Rectal smooth muscle tissue (tissue), 1 donor: ENCODE measurements at regions not wholly inside any gene's neighbourhood (a gene's known extent, or its start where the extent isn't known, plus 50 kb on each side); places are given as distances from the start of the nearest gene placed in this dataset.

Experiments used
- H3K27ac ChIP-seq: one replicate; pipeline ENCODE4 v1.7.0; 2013; ENCODE audit warnings: low read depth, low read length, inconsistent platforms
- H3K27me3 ChIP-seq: one replicate; pipeline ENCODE4 v1.7.0; 2013; ENCODE audit warnings: low read length; ENCODE audit not compliant: control insufficient read depth, insufficient read depth
- H3K36me3 ChIP-seq: one replicate; pipeline ENCODE4 v1.7.0; 2013; ENCODE audit warnings: low read length; ENCODE audit not compliant: control insufficient read depth, insufficient read depth
- H3K4me1 ChIP-seq: one replicate; pipeline ENCODE4 v1.7.0; 2013; ENCODE audit warnings: low read length; ENCODE audit not compliant: control insufficient read depth, insufficient read depth
- H3K4me3 ChIP-seq: one replicate; pipeline ENCODE4 v1.7.0; 2013; ENCODE audit warnings: low read length
- H3K9ac ChIP-seq: one replicate; pipeline ENCODE4 v1.7.0; 2013; ENCODE audit warnings: low read length

- H3K9ac ChIP-seq, result no peak overlapping the region
- H3K27ac ChIP-seq, result no peak overlapping the region
- H3K36me3 ChIP-seq, result no peaks in the 10 kb centered on the region
- H3K4me3 ChIP-seq, result no peak overlapping the region
- no peaks in the 10 kb centered on the region for H3K4me1 ChIP-seq
- no peaks in the 10 kb centered on the region for H3K27me3 ChIP-seq
Measured at GRCh38 chr9:88810826-88811225, 180.4 kb upstream of the S1PR3 start.

DNA sequence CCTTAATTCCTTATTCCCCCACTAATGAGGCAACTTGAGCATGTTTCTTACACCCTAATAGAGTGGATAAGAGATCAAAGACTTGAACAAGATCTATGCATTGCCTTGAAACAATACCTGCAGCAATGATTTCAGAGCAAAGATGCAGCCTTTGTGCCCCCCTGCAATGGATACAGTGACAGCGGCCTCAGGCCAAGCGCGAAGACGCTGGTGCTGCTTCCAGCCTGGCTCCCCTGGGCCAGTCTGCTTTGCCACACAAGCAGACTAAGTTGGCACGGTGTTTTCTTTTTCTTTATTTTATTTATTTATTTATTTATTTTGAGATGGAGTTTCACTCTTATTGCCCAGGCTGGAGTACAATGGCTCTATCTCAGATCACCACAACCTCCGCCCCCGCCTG is 179.8 kb upstream of the S1PR3 start:
- Histone ChIP-seq H3K4me1 (no peaks in the 10 kb centered on the region), H3K36me3 (no peaks in the 10 kb centered on the region), H3K27me3 (no peaks in the 10 kb centered on the region), H3K9ac (no peak overlapping the region), H3K4me3 (no peak overlapping the region), H3K27ac (no peak overlapping the region)

DNA sequence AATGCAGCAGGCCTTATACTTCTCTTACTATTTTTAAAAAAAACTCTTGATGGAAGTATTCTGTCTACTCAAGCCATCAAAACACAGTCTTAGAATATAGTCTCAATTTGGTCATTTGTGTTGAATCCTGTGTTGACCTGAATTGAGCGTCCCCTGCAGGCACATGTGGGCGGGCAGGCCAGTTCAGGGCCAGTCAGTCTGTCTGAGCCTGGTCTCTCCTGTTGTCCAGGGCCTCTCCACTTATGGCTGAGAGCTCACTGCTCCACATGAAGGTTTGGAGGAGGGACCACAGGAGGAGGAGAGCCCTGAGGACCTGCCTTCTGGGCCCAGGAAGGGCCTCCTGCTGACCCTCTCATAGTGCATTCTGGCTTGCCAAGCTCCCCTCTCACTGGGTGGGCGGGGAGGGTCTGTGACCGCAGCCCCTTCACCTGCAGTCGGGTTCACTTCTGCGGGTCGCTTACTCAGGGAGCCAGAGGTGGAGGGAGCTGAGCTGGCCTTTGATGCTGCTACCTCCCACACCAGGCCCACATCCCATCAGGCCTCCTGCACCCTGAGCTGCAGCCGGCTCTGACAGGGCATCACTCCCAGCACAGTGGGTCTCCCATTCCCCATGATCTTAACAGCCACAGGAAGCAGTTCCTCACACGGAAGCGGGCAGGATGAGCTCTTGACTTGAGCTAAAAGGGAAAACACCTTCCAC is 178.2 kb upstream of the S1PR3 start:
- H3K4me1 ChIP-seq, result no peaks in the 10 kb centered on the region
- H3K9ac ChIP-seq, result no peak overlapping the region
- H3K4me3 ChIP-seq, result no peak overlapping the region
- no peak overlapping the region for H3K27ac ChIP-seq
- H3K36me3 ChIP-seq, result no peaks in the 10 kb centered on the region
- H3K27me3 ChIP-seq, result no peaks in the 10 kb centered on the region

DNA sequence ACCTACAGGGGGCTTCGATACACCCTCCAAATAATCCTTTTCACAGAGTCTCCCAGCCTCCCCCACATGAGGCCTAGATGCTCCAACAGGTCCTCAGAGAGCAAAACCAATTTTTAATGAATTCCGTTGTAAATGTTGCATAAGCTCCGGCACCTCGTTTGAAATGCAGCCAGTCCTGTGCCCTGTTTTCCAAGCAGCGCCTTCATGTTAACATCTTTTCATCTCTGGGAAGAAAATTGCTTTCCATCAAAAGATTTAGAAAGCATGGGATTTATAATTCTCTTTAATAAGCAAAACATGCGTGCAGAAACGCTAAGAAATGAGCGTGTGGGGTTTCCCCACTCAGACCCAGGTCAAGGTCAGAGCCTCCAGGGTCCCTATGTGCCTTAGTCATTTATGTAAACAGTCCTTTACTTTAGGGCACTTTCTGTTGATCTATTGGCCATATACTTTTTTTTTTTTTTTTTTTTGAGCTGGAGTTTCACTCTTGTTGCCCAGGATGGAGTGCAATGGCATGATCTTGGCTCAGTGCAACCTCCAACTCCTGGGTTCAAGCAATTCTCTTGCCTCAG is 177.5 kb upstream of the S1PR3 start:
- H3K4me3 ChIP-seq, result no peak overlapping the region
- H3K27me3 ChIP-seq, result no peaks in the 10 kb centered on the region
- H3K36me3 ChIP-seq, result no peaks in the 10 kb centered on the region
- H3K9ac ChIP-seq, result no peak overlapping the region
- no peak overlapping the region for H3K27ac ChIP-seq
- no peaks in the 10 kb centered on the region for H3K4me1 ChIP-seq

GRCh38 chr9:88814577-88814976 is 176.7 kb upstream of the S1PR3 start:
- H3K4me3 ChIP-seq, result no peak overlapping the region
- H3K4me1 ChIP-seq, result no peaks in the 10 kb centered on the region
- H3K27ac ChIP-seq, result no peak overlapping the region

GRCh38 chr9:88816141-88816540 is 175.1 kb upstream of the S1PR3 start:
- no peaks in the 10 kb centered on the region for H3K4me1 ChIP-seq

More at GRCh38 chr9:88814577-88814976, 176.7 kb upstream of the S1PR3 start:
- H3K36me3 ChIP-seq, result no peaks in the 10 kb centered on the region
- H3K9ac ChIP-seq, result no peak overlapping the region
- H3K27me3 ChIP-seq, result no peaks in the 10 kb centered on the region

DNA sequence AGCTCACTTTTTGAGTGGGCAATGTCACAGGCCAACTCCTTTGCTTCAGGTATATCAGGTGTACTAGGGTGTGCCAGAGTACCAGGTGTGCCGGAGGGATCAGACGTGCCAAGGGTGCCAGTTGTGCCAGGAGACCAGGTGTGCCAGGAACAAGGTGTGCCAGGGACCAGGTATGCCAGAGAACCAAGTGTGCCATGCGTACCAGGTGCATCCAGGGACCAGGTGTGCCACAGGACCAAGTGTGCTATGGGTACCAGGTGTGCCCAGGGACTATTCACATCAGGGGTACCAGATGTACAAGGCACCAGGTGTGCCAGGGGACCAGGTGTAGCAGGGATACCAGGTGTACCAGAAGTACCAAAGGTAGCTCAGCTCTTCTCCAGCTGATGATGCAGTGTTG is 174.7 kb upstream of the S1PR3 start:
- Histone ChIP-seq H3K4me3 (no peak overlapping the region), H3K27ac (no peak overlapping the region), H3K36me3 (no peaks in the 10 kb centered on the region), H3K4me1 (no peaks in the 10 kb centered on the region), H3K27me3 (no peaks in the 10 kb centered on the region), H3K9ac (no peak overlapping the region)

More at GRCh38 chr9:88816141-88816540, 175.1 kb upstream of the S1PR3 start:
- H3K27me3 ChIP-seq, result no peaks in the 10 kb centered on the region
- H3K27ac ChIP-seq, result no peak overlapping the region
- H3K36me3 ChIP-seq, result no peaks in the 10 kb centered on the region
- no peak overlapping the region for H3K9ac ChIP-seq
- H3K4me3 ChIP-seq, result no peak overlapping the region

DNA sequence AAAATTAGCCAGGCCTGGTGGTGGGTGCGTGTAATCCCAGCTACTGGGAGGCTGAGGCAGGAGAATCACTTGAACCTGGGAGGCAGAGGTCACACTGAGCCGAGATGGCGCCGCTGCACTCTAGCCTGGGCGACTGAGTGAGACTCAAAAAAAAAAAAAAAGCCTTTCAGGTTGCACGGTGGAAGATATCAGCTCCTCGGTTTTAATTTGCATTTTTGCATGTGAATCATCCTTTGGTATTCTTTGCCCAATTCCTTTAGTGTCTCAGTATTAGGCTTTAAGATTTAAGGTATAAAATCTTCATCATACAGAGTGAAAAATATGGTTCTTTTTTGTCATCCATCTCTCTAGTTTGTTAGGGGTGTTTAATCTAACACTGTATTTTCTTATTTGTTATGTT is 173.6 kb upstream of the S1PR3 start:
- no peak overlapping the region for H3K4me3 ChIP-seq
- H3K27ac ChIP-seq, result no peak overlapping the region
- no peaks in the 10 kb centered on the region for H3K36me3 ChIP-seq
- H3K9ac ChIP-seq, result no peak overlapping the region
- no peaks in the 10 kb centered on the region for H3K27me3 ChIP-seq
- no peaks in the 10 kb centered on the region for H3K4me1 ChIP-seq

- no peaks in the 10 kb centered on the region for H3K27me3 ChIP-seq
- no peak overlapping the region for H3K9ac ChIP-seq
- H3K36me3 ChIP-seq, result no peaks in the 10 kb centered on the region
- no peak overlapping the region for H3K4me3 ChIP-seq
- H3K27ac ChIP-seq, result no peak overlapping the region
- H3K4me1 ChIP-seq, result no peaks in the 10 kb centered on the region
Measured at GRCh38 chr9:88818495-88819201, 172.6 kb upstream of the S1PR3 start.

GRCh38 chr9:88819476-88819875 is 171.8 kb upstream of the S1PR3 start:
- no peak overlapping the region for H3K4me3 ChIP-seq
- no peaks in the 10 kb centered on the region for H3K36me3 ChIP-seq
- no peak overlapping the region for H3K27ac ChIP-seq
- H3K4me1 ChIP-seq, result no peaks in the 10 kb centered on the region
- no peaks in the 10 kb centered on the region for H3K27me3 ChIP-seq
- H3K9ac ChIP-seq, result no peak overlapping the region

DNA sequence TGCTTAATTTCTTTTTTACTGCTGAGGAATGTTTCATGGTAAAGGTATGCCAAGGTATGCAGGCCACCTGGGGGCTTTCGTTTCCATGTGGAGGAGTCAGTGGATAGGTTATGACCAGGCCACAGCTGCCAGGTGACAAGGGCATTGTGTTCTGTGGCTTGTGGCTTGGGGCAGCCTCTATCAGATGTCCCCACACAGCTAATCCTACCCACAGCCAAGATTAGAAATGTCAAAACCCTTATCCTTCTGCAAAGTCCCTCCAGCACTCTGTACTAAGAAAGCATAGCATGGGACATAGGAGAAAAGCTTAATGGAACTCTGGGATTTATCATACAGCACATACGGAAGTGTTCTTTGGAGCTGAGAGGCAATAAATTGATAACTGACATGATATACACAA is 171.2 kb upstream of the S1PR3 start:
- Histone ChIP-seq H3K27ac (no peak overlapping the region), H3K36me3 (no peaks in the 10 kb centered on the region), H3K4me3 (no peak overlapping the region), H3K9ac (no peak overlapping the region), H3K4me1 (no peaks in the 10 kb centered on the region), H3K27me3 (no peaks in the 10 kb centered on the region)

DNA sequence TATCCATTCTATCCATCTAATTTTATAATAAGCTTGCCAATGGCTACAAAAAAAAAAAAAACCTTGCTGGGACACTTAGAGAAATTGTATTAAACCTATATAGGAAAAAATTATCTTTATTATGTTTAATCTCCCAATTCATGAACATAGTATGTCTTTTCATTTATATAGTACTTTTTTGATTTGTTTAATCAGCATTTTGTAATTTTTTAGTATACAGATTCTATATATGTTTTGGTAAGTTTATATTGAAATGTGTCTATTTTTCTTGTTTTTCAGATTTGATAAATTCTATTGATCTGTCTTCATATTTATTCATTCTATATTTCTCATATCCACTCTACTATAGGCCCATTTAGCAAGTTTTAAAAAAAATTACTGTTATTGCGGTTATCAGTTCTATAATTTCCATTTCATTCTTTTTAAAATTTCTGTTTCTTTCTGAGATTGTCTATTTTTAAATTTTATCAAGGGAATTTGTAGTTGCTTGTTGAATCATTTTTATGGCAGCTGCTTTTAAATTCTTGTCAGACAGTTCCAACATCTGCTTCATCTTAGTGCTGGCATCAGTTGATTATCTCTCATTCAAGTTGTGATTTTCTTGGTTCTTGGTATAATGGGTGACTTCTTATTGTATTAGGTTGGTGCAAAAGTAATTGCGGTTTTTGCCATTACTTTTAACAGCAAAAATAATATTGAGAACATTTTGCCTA is 170.1 kb upstream of the S1PR3 start:
- no peaks in the 10 kb centered on the region for H3K36me3 ChIP-seq
- no peaks in the 10 kb centered on the region for H3K4me1 ChIP-seq
- no peak overlapping the region for H3K27ac ChIP-seq
- H3K9ac ChIP-seq, result no peak overlapping the region
- H3K4me3 ChIP-seq, result no peak overlapping the region
- H3K27me3 ChIP-seq, result no peaks in the 10 kb centered on the region
